Activated naive CD4-positive, alpha-beta T cell treated with anti-CD3 and anti-CD28 coated beads, Interleukin-2, amount 50 U/mL, for 24 hours (primary cell): ENCODE measurements at regions not wholly inside any gene's neighbourhood (a gene's known extent, or its start where the extent isn't known, plus 50 kb on each side); places are given as distances from the start of the nearest gene placed in this dataset.

ENCODE experiments used
- H3K27ac Mint-ChIP-seq: one replicate; pipeline ENCODE4 v1.8.0; 2021; ENCODE audit warnings: mild to moderate bottlenecking, mixed read lengths
- H3K27me3 Mint-ChIP-seq: one replicate; pipeline ENCODE4 v1.8.0; 2021; ENCODE audit warnings: mixed read lengths
- H3K36me3 Mint-ChIP-seq: one replicate; pipeline ENCODE4 v1.8.0; 2021; ENCODE audit warnings: mixed read lengths
- H3K4me1 Mint-ChIP-seq: one replicate; pipeline ENCODE4 v1.8.0; 2021; ENCODE audit warnings: mixed read lengths
- H3K4me3 Mint-ChIP-seq: one replicate; pipeline ENCODE4 v1.8.0; 2021; ENCODE audit warnings: mild to moderate bottlenecking, mixed read lengths
- H3K9me3 Mint-ChIP-seq: one replicate; pipeline ENCODE4 v1.8.0; 2021; ENCODE audit warnings: mixed read lengths

DNA sequence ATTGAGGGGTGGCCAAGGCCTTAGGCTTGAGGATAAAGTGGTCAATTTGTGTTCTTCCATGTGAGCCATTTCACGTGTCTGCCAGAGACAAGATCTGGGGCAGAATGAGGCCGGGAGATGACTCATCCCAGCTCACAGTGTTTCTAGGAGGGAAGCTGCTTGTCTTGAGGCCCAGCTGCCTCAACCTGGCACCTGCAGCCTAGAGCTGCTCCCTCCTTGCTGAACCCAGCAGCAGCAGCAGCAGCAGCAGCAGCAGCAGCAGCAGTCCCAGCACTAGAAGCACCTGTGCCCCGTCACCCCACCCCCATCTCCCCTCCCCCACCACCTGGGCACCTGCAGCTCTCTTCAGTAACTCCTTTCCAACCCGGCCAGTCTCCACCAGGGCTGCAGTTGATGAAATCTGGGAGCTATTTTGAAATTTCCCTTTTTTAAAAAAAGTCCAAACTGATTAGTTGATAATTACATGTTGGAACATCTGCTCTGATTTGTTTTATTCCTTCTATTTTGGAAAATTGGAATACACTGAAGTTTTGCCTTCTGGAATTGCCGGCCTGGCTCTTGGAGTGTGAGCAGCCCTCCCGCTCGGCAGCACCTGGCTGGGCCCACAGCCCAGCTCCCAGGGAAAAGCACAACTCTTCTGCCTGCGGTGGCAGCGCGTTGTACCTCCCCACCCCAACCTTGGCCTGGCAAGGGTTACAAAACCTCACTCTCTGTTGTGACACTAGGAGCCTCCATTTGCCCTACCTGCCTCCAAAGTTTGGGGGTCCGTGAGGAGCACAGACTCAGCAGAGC is 143.5 kb downstream of the NXPE2 start:
- peaks cover 3% of the 10 kb centered on the region for H3K27me3 Mint-ChIP-seq
- no peaks in the 10 kb centered on the region for H3K36me3 Mint-ChIP-seq

DNA sequence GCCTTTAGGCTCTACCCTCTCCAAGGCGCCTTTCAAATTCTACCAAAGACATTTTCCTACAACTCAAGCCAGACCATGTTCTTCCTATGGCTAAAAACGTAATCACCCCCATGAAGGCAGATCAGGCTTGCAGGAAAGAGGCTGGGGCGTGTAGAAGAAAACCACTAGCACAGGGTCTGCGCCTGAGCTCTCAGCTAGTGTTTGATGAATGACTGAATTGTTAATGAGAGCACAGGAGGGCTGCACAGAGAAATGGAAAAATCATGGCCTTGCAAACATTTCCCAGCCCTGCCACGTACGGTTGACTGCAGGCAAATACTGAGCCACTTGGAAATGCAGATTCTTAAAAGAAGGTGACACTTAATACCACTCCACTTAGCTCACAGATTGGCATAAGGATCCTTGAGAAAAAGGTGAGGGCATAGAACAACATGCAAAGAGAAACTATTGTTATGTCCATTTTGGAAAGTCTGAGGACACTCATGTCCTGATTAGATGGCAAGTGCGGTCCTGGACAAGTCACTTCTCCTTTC is 148.6 kb downstream of the NXPE2 start:
- no peak overlapping the region for H3K4me3 Mint-ChIP-seq
- no peaks in the 10 kb centered on the region for H3K36me3 Mint-ChIP-seq
- no peak overlapping the region for H3K27ac Mint-ChIP-seq
- peaks cover 1% of the 10 kb centered on the region for H3K27me3 Mint-ChIP-seq
- no peaks in the 10 kb centered on the region for H3K9me3 Mint-ChIP-seq
- no peaks in the 10 kb centered on the region for H3K4me1 Mint-ChIP-seq

More for the DNA sequence above, 143.5 kb downstream of the NXPE2 start:
- H3K27ac Mint-ChIP-seq: no peak overlapping the region
- H3K4me3 Mint-ChIP-seq: no peak overlapping the region
- no peaks in the 10 kb centered on the region for H3K9me3 Mint-ChIP-seq
- no peaks in the 10 kb centered on the region for H3K4me1 Mint-ChIP-seq

DNA sequence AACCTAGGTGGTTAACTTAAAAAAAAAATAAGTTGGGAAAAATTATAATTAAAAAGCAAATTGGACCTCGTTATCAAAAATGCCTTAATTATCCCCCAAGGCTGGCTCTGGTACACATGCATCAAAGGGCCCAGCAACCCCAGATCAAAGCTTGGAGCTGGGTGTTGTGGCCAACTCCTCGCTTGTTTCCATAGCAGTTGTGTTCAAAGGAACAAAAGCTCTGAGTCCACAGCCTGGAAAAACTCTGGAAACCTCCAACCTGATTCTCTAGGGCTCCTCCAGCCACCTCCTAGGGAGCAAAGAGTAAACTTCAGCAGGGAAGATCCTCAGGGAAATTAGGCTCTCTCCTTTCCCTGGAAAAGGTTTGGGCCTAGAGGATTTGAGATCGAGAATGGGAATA is 149.4 kb downstream of the NXPE2 start:
- peaks cover 5% of the 10 kb centered on the region for H3K27me3 Mint-ChIP-seq
- H3K4me1 Mint-ChIP-seq: no peaks in the 10 kb centered on the region
- no peaks in the 10 kb centered on the region for H3K9me3 Mint-ChIP-seq
- H3K4me3 Mint-ChIP-seq: no peak overlapping the region
- no peak overlapping the region for H3K27ac Mint-ChIP-seq
- H3K36me3 Mint-ChIP-seq: no peaks in the 10 kb centered on the region

DNA sequence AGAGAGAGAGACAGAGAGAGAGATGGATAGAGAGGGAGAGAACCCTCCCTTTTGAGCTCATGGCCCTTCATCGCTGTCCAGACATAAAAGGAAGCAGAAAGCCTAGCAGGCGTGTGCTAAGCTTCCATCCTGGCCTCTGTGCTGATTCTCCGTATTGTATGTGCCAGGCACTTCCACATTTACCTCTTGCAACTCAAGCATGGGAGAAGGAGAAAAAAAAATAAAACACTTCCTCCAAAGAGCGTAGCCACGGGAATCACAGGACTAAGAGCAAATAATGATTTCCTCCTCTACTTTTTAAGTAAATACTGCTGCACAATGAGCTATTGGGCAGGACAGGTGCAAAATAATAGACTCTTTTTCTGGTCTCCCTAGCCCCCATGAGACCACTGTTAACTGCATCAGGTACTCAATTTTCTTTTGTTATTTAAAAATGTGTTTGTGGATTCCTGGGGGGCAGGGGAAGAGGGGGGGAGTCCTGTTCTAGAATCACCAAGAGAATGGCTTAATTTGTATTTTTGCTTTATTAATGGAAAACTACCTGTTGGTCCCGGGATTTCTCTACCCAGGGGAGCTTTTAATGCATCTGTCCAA is 154.3 kb downstream of the NXPE2 start:
- peaks cover 3% of the 10 kb centered on the region for H3K27me3 Mint-ChIP-seq
- no peaks in the 10 kb centered on the region for H3K9me3 Mint-ChIP-seq
- no peak overlapping the region for H3K27ac Mint-ChIP-seq
- H3K4me1 Mint-ChIP-seq: no peaks in the 10 kb centered on the region
- H3K36me3 Mint-ChIP-seq: no peaks in the 10 kb centered on the region
- no peak overlapping the region for H3K4me3 Mint-ChIP-seq

DNA sequence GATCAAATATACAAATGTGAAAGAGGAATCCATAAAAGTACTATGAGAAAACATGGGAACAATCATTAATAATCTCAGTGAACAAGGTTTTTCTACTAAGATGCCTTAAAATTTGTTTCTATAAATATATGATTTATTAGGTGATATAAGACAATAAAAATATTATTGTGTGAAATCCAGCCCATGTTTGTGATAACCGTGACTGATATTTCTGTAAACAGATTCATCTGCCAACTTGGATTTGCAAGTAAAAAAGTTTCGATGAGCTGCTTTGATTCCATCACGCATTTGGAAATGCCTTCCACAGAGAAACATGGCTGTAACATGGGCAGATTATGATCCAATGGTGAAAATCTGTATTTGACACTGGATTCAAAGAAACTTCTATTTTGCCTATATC is 157.8 kb downstream of the NXPE2 start:
- Mint-ChIP-seq H3K4me1 (no peaks in the 10 kb centered on the region), H3K36me3 (no peaks in the 10 kb centered on the region), H3K27ac (no peak overlapping the region), H3K4me3 (no peak overlapping the region), H3K27me3 (peaks cover 3% of the 10 kb centered on the region), H3K9me3 (peaks cover 8% of the 10 kb centered on the region)

DNA sequence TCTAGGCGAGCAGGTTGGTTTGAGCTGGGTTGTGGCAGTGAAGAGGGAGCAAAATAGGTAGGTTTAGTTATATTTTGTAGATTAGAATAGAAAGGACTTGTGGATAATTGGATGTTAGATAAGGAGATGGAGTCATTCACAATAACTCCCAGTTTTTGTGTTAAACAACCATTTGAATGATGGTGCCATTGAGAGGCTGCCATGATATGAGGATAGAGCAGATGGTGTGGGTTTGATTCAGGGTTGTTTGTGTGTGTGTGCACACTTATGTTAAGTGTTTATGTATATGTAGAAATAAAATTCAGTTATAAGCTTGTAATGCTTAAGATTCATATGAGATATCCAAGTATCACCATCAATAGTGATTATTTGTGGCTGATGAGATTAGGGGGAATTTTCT is 166.6 kb downstream of the NXPE2 start:
- no peak overlapping the region for H3K4me3 Mint-ChIP-seq

DNA sequence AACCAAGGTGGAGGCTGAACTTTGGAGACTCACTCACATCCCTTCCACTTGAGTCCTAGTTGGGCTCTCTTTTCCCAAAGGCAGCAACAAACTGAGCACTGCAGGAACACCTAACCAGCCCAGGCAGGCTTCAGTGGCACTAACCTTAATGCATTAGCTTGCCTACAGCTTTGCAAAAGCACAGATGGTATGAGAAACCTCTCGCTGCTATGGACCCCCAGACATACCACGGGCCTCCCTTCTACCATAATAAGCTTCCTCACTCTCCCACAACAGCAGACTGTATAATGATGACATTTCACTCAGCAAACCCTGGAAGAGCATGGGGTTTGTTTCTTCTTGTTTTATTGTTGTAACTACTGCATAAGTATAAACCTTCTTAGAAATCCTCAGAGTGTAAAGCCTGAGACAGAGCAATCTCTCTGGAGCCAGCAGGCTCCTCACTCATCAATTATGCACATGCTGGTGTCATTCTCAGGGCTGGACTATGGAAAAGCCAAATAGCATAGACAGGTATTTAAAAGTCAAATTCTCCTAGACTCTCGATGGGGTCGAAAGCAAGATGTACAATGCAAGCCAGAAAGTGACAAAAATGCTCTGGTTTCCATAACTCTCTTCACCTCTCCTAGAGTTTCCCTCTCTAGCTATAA is 167.6 kb downstream of the NXPE2 start:
- peaks cover 5% of the 10 kb centered on the region for H3K27me3 Mint-ChIP-seq
- no peaks in the 10 kb centered on the region for H3K4me1 Mint-ChIP-seq
- H3K9me3 Mint-ChIP-seq: no peaks in the 10 kb centered on the region
- H3K27ac Mint-ChIP-seq: no peak overlapping the region
- no peaks in the 10 kb centered on the region for H3K36me3 Mint-ChIP-seq
- H3K4me3 Mint-ChIP-seq: no peak overlapping the region

More for the DNA sequence above, 166.6 kb downstream of the NXPE2 start:
- no peaks in the 10 kb centered on the region for H3K4me1 Mint-ChIP-seq
- H3K36me3 Mint-ChIP-seq: no peaks in the 10 kb centered on the region
- no peaks in the 10 kb centered on the region for H3K9me3 Mint-ChIP-seq
- no peak overlapping the region for H3K27ac Mint-ChIP-seq
- H3K27me3 Mint-ChIP-seq: peaks cover 5% of the 10 kb centered on the region

DNA sequence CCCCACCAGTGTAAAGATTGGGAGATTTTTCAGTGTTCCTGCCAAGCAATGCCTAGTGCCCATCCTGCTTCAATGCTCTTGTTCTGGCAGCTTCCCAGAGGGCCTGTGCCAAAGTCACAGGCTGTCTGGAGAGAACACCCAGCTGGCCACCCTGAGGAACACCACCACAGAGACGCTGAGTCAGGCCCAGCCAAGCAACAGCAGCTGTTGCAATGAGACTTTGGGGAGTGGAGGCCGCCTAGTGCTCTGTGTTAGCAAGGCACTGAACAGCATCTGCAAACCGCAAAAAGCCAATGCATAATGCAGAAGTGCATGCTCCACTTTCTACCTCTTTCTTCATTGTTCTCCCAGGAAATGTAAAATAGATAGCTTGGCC is 168.1 kb downstream of the NXPE2 start:
- no peak overlapping the region for H3K4me3 Mint-ChIP-seq
- no peaks in the 10 kb centered on the region for H3K9me3 Mint-ChIP-seq
- no peaks in the 10 kb centered on the region for H3K4me1 Mint-ChIP-seq
- no peaks in the 10 kb centered on the region for H3K36me3 Mint-ChIP-seq
- H3K27me3 Mint-ChIP-seq: peaks cover 5% of the 10 kb centered on the region
- H3K27ac Mint-ChIP-seq: no peak overlapping the region

DNA sequence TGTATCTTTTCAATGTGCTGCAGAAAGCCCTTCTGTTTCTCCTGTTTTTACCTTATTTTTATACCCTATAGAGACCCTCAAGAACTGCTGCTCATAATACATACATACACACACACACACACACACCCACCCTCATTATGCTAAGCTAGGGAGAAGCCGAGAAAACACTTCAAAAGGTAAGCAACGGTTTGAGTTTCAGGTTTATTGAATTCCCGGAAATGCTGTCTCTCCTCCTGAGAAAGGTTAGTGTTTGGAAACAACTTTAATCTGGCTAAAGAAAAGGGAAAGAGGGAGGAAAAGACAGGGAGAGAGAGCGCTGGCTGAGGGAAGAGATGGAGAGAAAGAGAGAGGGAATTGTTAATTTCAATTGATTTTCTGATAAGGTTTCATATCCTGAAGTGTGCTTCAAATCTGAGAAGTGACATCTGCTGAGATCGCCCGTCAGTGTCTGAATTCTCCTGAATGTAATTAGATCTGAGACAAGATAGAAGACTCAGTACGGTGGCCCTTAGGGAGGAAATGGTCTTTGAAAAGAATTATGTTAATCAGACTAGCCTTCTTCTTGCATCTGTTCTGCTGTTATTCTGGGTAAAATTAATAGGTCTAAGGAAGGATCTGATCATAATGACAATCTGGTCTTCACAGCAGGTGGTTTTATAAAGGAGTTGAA is 169.1 kb downstream of the NXPE2 start:
- no peak overlapping the region for H3K4me3 Mint-ChIP-seq
- peaks cover 8% of the 10 kb centered on the region for H3K27me3 Mint-ChIP-seq
- H3K4me1 Mint-ChIP-seq: no peaks in the 10 kb centered on the region
- no peaks in the 10 kb centered on the region for H3K9me3 Mint-ChIP-seq
- no peak overlapping the region for H3K27ac Mint-ChIP-seq
- H3K36me3 Mint-ChIP-seq: no peaks in the 10 kb centered on the region

DNA sequence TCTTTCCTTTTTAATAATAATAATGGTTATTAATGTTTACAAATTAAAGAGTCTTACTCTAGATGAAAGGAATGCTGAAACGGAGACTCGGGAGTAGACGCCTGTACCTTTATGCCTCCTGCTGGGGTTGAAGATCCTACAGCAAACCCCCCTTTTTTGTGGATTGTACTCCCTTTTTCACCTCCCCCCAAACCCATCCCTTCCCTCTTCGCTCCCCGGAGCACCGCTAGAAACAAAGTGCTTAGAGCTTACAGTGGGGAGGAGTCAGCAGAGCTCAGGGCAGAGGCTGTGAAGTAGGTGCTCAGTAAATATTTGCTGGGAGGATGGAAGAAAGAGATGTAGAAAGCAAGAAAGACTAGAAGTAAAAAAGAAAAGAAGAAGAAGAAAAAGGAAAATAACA is 169.7 kb downstream of the NXPE2 start:
- Mint-ChIP-seq H3K27ac (no peak overlapping the region), H3K27me3 (peaks cover 9% of the 10 kb centered on the region), H3K4me3 (no peak overlapping the region), H3K4me1 (no peaks in the 10 kb centered on the region), H3K36me3 (no peaks in the 10 kb centered on the region), H3K9me3 (no peaks in the 10 kb centered on the region)

DNA sequence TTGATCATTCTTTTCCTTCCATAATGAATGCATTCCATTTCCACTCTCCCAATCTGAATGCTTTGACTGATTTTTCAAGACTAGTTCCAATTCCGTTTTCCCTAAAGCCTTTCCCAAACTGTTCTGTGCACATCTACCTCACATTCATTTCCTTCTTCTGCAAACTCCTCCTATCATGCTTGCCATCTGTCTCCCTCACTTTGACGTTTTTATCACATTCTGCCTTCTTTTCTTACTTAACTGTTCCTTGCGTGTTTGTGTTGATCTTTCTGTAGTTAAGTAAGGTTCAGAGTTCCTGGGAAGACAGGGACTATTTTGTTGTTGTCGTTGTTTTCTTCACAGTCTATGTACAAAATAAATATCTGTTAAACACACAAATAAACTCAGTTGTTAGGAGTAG is 179.0 kb downstream of the NXPE2 start:
- H3K9me3 Mint-ChIP-seq: peaks cover 15% of the 10 kb centered on the region
- no peaks in the 10 kb centered on the region for H3K36me3 Mint-ChIP-seq
- H3K4me3 Mint-ChIP-seq: no peak overlapping the region
- no peaks in the 10 kb centered on the region for H3K4me1 Mint-ChIP-seq
- H3K27me3 Mint-ChIP-seq: peaks cover 12% of the 10 kb centered on the region
- no peak overlapping the region for H3K27ac Mint-ChIP-seq

DNA sequence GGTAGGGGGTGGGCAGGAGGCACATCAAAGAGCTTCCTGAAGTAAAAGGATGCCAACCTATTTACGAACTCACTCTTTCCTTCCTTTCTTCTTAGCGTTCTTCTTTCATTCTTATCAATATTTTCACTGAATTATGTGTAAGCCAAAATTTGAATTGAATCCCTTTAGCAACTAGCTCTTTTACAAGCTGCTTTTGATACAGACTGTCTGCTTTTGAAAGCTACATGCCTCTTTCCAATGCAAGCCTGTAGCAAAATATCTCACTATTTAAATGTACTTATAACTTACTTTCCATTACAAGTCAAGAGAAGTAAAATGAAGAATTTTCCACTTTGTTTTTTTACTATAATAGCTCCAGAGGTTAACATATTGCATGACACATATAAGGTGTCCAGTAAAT is 186.6 kb downstream of the NXPE2 start:
- Mint-ChIP-seq H3K36me3 (no peaks in the 10 kb centered on the region), H3K9me3 (peaks cover 2% of the 10 kb centered on the region), H3K27ac (no peak overlapping the region), H3K27me3 (peaks cover 5% of the 10 kb centered on the region), H3K4me3 (no peak overlapping the region), H3K4me1 (no peaks in the 10 kb centered on the region)

DNA sequence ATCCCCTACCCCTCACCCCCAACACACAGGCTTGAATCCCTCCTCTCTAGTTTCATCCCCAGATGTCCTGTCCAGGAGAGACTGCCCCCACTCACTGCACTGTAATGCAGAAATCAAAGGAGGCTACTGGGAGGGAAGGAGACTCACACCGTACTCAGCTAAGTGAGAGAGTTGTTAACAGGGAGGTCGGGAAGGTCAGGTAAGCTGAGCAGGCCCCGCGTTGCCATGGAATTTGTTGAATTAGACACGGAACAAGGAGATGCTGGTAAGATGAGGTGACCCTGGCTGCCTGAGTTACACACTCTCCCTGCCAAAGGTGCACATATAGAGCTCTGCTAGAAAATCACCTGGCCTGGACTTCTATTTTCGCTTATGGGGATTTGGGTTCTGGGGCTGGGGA is 197.9 kb downstream of the NXPE2 start:
- H3K27me3 Mint-ChIP-seq: peaks cover 4% of the 10 kb centered on the region
- no peaks in the 10 kb centered on the region for H3K9me3 Mint-ChIP-seq
- H3K4me3 Mint-ChIP-seq: no peak overlapping the region
- no peak overlapping the region for H3K27ac Mint-ChIP-seq
- no peaks in the 10 kb centered on the region for H3K36me3 Mint-ChIP-seq
- no peaks in the 10 kb centered on the region for H3K4me1 Mint-ChIP-seq

DNA sequence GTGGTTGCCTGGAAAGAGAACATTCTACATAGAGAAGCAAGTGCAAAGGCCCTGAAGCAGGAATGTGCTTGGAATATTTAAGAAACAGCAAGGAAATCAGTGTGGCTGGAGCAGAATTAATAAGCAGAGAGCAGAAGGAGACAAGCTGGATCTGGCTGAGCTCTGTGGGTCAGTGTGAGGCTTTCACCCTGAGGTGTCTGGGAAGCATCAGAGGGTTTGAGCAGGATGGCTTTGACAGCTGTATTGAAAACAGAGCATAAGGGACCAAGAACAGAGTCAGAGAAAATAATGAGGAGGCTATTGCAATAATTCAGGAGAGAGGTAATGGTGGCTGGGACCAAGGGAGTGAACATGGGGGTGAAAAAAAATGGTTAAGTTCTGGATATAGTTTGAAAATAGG is 199.6 kb downstream of the NXPE2 start:
- H3K36me3 Mint-ChIP-seq: no peaks in the 10 kb centered on the region
- no peak overlapping the region for H3K27ac Mint-ChIP-seq
- no peaks in the 10 kb centered on the region for H3K27me3 Mint-ChIP-seq
- H3K9me3 Mint-ChIP-seq: no peaks in the 10 kb centered on the region
- no peaks in the 10 kb centered on the region for H3K4me1 Mint-ChIP-seq
- H3K4me3 Mint-ChIP-seq: no peak overlapping the region

DNA sequence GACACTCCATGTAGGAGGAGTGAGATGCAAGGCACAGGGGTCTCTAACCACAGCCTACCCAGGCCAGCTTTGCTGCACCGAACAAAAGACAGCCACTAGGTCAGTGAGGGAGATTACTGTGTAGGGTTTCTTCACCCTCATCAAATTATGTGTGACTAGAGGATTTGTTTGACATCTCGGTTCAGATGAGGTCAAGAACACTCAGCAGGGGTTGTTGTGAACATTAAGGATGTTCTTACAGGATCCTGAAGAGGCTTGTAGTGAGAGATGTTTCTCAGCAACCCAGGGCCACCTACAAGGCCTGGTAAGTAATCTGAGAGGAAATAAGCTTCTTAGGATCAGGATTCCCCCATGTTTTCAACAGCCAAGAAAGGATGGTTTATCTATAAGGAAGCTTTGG is 202.1 kb downstream of the NXPE2 start:
- H3K9me3 Mint-ChIP-seq: no peaks in the 10 kb centered on the region
- H3K4me3 Mint-ChIP-seq: no peak overlapping the region
- H3K4me1 Mint-ChIP-seq: no peaks in the 10 kb centered on the region
- no peaks in the 10 kb centered on the region for H3K27me3 Mint-ChIP-seq
- H3K36me3 Mint-ChIP-seq: no peaks in the 10 kb centered on the region
- no peak overlapping the region for H3K27ac Mint-ChIP-seq

DNA sequence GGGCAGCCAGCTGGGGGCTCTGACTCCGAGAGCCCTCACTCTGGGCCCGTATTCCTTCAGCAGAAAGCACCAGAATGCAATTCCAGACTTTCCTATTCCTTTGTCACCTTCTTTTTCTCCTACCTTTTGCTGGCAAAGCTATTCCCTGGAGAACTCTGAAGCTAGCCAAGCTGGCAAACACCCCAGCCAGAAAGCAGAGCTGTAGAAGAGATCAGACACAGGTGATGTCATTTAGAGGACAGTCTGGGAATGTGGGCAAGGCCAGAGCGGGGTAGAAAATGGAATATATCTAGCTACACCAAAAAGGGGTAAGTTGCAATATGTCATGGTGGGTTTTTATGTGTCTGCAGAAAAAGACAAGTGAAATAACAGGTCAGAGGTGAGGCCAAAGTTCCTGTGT is 205.1 kb downstream of the NXPE2 start:
- H3K4me1 Mint-ChIP-seq: no peaks in the 10 kb centered on the region
- H3K9me3 Mint-ChIP-seq: no peaks in the 10 kb centered on the region
- H3K4me3 Mint-ChIP-seq: no peak overlapping the region
- no peak overlapping the region for H3K27ac Mint-ChIP-seq
- no peaks in the 10 kb centered on the region for H3K27me3 Mint-ChIP-seq
- no peaks in the 10 kb centered on the region for H3K36me3 Mint-ChIP-seq
